GM18907 (cell line): ENCODE measurements at regions not wholly inside any gene's neighbourhood (a gene's known extent, or its start where the extent isn't known, plus 50 kb on each side); places are given as distances from the start of the nearest gene placed in this dataset.
"Not testable (repeated sequence)": the region's sequence is repeated elsewhere in the genome, so short reads cannot be mapped to it uniquely, and the experiment has no call there.

Experiments used
- ATAC-seq: cut with Tn5 transposase; IDR thresholded peaks from one replicate; pipeline ENCODE4 v1.9.1; 2021; ENCODE audit warnings: mild to moderate bottlenecking, moderate library complexity; ENCODE audit not compliant: unreplicated experiment

- no peak for ATAC-seq
These were observed 246.1 kb downstream of the FSIP2 start for GRCh38 chr2:185984670-185985069.

GRCh38 chr2:185988907-185989306 is 250.3 kb downstream of the FSIP2 start:
- not testable (repeated sequence) for ATAC-seq

GRCh38 chr2:185990861-185991525 is 252.4 kb downstream of the FSIP2 start:
- ATAC-seq: no peak

GRCh38 chr2:185998562-185999070 is 260.0 kb downstream of the FSIP2 start:
- ATAC-seq: no peak

GRCh38 chr2:186009341-186009740 is 270.7 kb downstream of the FSIP2 start:
- no peak for ATAC-seq

- ATAC-seq: peak; percentile 56
These were observed 278.7 kb downstream of the FSIP2 start for GRCh38 chr2:186017278-186017677.

GRCh38 chr2:186024921-186025320 is 286.3 kb downstream of the FSIP2 start:
- no peak for ATAC-seq

- peak; percentile 59 for ATAC-seq
These were observed 289.3 kb downstream of the FSIP2 start for GRCh38 chr2:186027922-186028321.

- ATAC-seq: no peak
These were observed 292.6 kb downstream of the FSIP2 start for GRCh38 chr2:186031229-186031628.

- ATAC-seq: no peak
These were observed 293.6 kb downstream of the FSIP2 start for GRCh38 chr2:186032102-186032738.

GRCh38 chr2:186032930-186033329 is 294.3 kb downstream of the FSIP2 start:
- no peak for ATAC-seq

GRCh38 chr2:186033541-186033940 is 294.9 kb downstream of the FSIP2 start:
- ATAC-seq: no peak

- no peak for ATAC-seq
These were observed 298.4 kb downstream of the FSIP2 start for GRCh38 chr2:186036862-186037449.

- ATAC-seq: no peak
These were observed 303.8 kb downstream of the FSIP2 start for GRCh38 chr2:186042207-186043028.

- ATAC-seq: no peak
These were observed 306.2 kb downstream of the FSIP2 start for GRCh38 chr2:186044761-186045160.

GRCh38 chr2:186052930-186053329 is 314.3 kb downstream of the FSIP2 start:
- no peak for ATAC-seq

- ATAC-seq: no peak
These were observed 320.0 kb downstream of the FSIP2 start for GRCh38 chr2:186058614-186059013.

GRCh38 chr2:186059096-186059495 is 320.5 kb downstream of the FSIP2 start:
- no peak for ATAC-seq

- ATAC-seq: no peak
These were observed 322.3 kb downstream of the FSIP2 start for GRCh38 chr2:186060744-186061440.

- no peak for ATAC-seq
These were observed 325.9 kb downstream of the FSIP2 start for GRCh38 chr2:186064507-186064906.

GRCh38 chr2:186065491-186065890 is 326.9 kb downstream of the FSIP2 start:
- no peak for ATAC-seq
